GM18507 (cell line): ENCODE measurements at regions not wholly inside any gene's neighbourhood (a gene's known extent, or its start where the extent isn't known, plus 50 kb on each side); places are given as distances from the start of the nearest gene placed in this dataset.
"Not testable (repeated sequence)": the region's sequence is repeated elsewhere in the genome, so short reads cannot be mapped to it uniquely, and the experiment has no call there.

ENCODE experiments used
- DNase-seq: peaks from one replicate; pipeline ENCODE4 v3.0.0; 2011; ENCODE audit warnings: low read depth; ENCODE audit not compliant: insufficient read length; ENCODE audit errors: extremely low spot score
- FAIRE-seq: peaks from 2 replicates; lab custom pipeline; 2011; peaks lifted over from hg19 to GRCh38; lab: Jason Lieb, UNC

DNA sequence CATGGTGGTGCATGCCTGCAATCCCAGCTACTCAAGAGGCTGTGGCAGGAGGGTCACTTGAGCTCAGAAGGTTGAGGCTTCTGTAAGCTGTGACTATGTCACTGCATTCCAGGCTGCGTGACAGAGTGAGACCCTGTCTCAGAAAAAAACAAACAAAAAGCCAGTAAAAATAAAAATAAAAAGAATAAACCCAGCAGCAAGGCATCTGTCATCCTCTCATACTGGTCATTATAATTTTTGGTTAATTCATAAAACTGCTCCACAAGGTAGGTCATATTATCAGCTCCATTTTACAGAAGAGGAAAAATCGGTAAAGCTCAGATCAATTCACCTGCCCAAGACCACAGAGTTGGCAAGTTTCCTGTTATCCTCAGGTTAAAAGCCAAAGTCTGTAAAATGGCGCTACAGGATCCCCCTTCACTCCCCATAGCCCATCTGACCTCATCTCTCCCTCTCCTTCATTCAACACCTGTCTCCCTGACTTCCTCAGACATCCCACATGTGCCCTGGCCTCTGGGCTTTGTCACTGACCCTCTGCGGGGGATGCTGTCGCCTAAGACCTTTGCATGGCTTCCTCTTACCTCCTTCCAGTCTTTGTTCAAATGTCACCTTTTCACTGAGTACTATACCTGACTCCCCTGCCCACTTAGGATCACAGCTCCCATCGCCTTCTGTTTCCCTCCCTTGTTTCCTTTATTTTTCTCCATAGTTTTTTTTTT, 213.2 kb upstream of the ZNF217 start:
- DNase-seq (no peak), FAIRE-seq (no peak)

DNA sequence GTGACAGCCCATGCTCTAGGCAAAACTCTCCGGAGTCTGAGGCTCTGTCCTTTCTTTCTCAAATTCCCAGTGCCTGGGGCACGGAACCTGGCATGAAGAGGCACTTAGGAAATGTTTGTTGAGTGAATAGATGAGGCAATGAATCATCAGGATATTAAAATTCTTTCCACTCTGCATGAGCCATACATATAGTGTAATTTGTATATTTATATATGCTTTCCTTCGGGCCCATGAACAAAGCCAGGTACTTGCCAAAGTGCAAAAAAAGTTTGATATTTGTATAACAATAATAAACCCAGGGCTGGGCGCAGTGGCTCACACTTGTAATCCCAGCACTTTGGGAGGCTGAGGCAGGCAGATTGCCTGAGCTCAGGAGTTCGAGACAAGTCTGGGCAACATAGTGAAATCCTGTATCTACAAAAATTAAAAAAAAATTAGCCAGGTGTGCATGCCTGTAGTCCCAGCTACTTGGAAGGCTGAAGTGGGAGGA, 212.3 kb upstream of the ZNF217 start:
- FAIRE-seq (no peak), DNase-seq (no peak)

DNA sequence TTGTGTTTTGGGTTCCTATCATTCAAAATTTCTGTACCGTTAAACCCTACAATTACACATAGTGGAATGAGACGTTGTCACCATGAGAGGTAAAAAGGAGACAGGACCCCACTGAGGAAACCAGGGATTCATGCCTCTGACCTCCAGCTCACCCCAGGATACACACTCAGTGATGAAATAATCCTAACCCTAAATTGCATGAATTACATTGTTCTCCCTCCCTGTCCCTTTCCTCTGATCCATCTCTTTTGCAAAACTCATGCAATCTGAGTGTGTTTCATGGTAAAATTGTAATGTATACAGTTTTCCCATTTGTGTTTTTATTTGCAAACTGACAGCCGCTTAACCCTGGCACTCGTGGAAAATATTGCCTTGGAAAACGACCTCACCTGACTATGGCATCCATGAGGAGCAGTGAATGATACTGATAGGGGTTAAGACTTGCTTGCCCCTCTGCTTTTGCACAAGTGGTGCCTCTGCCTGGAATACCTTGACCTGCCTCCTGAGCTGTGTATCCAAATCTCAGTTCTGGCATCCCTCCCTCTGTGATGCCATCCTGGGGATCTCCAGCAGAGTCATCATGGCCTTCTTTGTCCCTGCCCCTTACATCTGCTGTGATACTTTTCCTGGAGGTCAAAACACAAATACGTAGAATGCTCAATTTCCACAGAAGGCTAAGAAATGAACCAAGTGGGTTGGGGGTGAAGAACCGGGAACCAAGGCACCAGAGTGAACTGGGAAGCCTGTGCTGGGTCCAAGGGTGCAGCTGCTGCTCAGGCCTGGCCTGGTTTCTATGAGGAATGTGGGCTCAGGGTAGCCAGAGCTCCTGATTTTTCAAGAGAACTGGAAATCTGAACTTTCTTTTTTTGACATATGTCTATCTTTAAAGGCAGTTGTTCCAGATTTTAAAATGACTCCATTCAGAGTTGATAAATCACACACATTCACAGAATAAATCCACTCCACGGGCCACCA, 211.6 kb upstream of the ZNF217 start:
- DNase-seq = no peak
- no peak for FAIRE-seq

DNA sequence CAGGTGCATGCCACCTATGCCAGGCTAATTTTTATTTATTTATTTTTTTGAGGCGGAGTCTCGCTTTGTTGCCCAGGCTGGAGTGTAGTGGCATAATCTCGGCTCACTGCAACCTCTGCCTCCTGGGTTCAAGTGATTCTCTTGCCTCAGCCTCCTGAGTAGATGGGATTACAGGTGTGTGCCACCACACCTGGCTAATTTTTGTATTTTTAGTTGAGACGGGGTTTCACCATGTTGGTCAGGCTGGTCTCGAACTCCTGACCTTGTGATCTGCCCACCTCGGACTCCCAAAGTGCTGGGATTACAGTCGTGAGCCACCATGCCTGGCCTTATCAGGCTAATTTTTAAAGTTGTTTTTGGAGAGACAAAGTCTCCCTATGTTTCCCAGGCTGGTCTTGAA, 210.7 kb upstream of the ZNF217 start:
- not testable (repeated sequence) for FAIRE-seq, DNase-seq

DNA sequence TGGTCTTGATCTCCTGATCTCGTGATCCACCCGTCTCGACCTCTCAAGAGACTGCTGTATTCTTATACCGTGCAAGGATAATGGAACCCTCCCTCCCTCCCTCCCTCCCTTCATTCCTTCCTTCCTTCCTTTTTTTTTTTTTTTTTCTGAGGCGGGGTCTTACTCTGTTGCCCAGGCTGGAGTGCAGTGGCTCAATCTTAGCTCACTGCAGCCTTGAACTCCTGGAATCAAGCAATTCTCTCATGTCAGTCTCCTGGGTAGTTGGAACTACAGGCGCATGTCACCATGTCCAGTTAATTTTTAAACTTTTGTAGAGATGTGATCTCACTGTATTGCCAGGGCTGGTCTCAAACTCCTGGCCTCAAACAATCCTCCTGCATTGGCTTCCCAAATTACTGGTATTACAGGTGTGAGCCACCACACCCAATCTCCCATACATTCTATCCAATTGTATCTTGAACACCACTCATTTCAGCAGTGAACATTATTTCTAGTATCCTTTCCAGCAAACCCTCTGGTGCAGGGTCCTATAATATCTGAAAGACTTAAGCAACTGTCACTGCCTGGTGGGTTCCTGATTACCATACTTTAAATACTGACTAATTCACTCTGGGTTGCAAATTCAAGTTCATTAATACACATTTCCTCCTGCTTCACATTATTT, 210.0 kb upstream of the ZNF217 start:
- FAIRE-seq (no peak), DNase-seq (no peak)

DNA sequence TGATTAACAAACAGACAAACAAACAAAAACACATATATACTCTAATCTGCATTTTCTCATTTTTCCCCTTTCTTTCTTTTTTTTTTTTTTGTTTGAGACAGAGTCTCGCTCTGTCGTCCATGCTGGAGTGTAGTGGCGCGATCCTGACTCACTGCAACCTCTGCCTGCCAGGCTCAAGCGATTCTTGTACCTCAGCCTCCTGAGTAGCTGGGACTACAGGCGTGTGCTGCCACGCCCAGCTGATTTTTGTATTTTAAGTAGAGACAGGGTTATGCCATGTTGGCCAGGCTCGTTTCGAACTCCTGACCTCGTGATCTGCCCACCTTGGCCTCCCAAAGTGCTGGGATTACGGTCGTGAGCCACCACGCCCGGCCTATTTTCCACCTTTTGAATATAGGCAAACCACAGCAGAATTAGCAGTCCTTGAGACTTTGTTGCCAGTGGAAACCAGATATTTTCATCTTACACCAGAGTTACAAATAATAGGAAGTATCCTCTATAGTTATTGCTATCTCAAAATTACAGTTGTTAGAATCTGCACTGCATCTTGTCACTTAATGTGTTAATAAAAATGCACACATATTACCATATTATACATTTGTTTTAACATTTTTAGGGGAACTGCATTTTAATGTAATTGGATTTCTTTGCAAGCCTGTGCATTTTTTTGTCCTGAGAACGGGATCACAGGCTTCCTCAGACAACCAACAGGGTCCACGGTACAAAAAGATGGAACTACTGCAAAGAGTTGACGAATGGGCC, 208.2 kb upstream of the ZNF217 start:
- FAIRE-seq (no peak), DNase-seq (no peak)

DNA sequence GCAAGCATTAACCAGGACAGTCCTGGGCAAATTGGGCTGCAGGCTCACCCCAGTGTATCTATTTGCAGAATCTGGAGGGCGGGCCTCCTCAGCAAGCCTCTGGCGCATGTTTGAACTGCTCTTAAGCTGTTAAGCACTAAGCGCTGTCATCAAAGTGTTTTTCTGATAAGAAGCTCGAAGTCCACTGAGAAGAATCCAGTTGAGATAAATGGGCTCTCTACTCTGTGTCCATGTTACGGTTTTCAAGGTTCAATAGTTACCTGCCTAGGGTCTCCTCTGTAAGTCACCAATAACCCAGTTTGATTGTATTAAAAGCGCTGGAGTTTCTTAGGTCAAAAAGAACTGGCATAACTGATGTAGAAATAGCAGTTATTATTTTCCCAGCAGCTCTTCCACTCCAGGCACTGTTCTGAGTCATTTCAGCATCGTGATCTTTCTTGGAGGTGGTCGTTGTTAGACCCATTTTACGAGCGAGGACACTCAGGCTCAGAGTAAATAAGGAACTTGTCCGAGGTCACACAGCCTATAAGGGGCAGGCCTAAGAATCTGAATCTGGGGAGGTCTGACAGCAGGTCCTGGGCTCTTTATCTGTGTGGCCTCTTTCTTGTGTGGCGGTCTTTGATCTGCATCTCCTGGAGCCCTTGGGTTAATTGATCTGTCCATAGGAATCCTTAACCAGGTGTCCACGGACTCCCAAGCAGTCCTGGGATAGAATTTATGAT, 207.4 kb upstream of the ZNF217 start:
- DNase-seq = no peak
- FAIRE-seq = no peak

DNA sequence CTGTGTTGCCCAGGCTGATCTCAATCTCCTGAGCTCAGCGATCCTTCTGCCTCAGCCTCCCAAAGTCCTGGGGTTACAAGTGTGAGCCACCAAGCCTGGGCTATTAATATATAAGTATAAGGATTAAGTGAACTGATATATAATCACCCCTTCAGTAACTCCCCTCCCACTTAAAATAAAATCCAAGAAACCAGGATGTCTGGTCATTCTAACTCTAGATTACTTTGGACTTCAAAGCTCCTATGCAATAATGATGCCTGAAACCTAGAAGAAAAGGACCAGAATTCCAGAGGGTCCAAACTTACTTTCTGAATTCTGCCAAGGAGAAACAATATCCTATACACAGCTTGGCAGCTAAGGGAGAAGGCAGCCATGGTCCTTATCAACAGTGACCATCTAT, 206.8 kb upstream of the ZNF217 start:
- no peak for FAIRE-seq
- no peak for DNase-seq

DNA sequence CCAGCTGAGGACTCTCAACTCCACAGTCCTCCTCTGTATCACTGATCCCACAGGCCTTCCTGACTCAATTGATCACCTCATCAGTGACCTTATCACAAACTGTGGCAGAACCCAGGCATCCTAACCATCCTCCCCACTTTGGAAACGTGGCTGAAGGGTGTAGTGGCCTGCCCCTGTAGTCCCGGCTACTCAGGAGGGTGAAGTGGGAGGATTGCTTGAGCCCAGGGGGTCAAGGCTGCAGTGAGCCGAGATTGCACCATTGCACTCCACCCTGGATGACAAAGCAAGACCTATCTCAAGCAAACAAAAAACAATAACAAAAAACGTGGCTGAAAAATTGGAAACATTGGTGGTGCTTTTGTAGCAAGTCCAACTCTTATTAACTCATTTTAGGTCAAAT, 203.4 kb upstream of the ZNF217 start:
- no peak for DNase-seq
- FAIRE-seq = no peak

DNA sequence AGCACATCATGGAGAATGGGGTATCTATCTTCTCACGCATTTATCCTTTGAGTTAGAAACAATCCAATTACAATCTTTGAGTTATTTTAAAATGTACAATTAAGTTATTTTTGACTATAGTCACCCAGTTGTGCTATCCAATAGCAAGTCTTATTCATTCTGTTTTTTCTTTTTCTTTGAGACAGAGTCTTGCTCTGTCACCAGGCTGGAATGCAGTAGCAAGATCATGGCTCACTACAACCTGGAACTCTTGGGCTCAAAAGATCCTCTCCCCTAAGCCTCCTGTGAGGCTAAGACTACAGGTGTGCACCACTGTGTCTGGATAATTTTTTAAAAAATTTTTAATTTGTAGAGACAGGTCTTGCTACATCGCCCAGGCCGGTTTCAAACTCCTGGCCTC, 201.5 kb upstream of the ZNF217 start:
- DNase-seq = no peak
- no peak for FAIRE-seq

DNA sequence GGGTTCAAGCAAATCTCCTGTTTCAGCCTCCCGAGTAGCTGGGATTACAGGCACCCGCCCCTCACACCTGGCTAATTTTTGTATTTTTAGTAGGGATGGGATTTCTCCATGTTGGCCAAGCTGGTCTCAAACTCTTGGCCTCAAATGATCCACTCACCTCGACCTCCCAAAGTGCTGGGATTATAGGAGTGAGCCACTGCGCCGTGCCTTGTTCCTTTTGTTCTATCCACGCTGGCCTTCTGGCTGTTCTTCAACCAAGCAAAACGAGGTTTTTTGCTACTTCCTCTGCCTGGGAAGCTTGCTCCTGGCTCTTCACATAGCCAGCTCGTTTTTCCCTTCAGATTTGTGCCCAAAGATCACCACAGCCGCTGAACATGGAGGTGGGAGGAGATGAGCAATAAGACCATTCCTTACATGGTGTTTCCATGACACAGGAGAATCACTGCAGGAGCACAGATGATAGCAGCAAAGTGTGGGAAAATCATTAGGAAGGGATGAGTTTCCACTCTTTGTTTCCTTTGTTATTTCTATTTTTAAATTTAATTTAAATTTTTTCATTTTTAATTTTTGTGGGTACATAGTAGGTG, 201.0 kb upstream of the ZNF217 start:
- FAIRE-seq (no peak), DNase-seq (no peak)

DNA sequence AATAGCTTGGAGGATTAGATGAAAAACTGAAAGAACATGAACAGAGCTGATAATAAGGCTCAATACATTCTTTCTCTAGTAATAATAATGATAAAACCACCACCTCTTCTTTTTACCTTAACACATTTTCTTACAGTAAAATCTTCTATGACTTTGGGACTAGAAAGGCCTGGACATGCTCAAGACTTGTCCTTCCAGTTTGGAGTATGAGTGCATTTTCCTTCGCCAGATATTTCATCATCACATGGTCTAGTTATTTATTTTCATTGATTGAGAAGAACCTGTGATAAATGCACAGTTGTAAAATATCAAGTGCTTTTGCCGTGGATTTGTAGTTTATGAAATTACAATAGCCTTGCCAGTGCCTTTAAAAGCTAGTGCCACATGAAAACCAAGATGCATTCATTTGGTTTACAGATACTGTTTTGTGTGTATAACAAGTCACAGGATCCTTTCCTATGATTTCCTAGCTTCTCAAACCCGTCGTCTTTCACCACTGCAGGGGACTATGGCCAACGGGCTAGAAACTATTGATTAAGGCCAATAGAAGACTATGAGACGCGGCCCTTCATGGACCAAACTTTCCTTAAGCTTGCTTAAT, 200.2 kb upstream of the ZNF217 start:
- DNase-seq (no peak), FAIRE-seq (no peak)

DNA sequence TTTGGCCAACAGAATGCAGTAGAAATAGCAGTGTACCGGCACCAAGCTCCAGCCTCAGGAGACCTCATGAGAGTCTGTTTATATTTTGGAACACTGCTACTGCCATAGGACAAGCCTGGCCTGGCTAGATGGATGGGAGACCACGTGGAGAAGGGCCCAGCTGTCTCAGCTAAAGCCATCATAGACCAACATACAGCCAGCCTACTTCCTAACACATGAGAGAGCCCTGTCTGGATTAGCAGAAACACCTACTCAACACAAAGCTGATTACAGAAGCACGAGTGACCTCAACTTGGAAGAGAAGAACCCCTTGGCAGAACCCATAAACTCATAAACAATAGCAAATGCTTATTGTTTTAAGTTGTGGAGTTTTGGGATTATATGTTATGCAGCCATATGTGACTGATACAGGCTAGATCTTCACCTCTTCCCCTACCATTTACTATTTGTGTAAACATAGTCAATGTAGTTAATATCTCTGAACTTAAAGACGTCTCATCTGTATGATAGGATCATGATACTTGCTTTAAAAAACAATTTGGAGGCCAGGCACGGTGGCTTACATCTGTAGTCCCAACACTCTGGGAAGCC, 199.4 kb upstream of the ZNF217 start:
- FAIRE-seq (no peak), DNase-seq (no peak)

DNA sequence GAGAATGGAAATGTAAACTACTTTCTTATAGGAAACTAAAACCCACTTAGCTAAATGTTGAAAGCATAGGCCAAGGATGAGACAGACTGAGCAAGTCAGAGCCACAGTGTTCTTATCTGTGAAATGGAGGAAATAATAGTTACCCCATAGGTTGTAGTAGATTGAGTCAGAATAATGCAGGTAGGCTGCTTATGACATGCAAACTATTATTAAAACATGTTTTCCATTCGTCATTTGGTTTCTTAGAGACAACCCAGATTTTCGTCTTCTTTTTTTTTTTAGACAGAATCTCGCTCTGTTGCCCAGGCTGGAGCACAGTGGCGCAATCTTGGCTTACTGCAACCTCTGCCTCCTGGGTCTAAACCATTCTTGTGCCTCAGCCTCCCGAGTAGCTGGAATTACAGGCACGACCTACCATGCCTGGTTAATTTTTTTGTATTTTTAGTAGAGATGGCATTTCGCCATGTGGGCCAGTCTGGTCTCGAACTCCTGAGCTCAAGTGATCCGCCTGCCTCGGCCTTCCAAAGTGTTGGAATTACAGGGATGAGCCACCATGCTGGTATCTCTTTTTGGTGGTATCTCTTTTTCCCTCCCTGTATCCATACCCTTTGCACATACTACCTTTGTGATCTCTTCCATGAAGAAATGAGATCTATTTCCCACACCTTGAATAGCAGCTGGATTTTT, 196.5 kb upstream of the ZNF217 start:
- no peak for DNase-seq
- no peak for FAIRE-seq

DNA sequence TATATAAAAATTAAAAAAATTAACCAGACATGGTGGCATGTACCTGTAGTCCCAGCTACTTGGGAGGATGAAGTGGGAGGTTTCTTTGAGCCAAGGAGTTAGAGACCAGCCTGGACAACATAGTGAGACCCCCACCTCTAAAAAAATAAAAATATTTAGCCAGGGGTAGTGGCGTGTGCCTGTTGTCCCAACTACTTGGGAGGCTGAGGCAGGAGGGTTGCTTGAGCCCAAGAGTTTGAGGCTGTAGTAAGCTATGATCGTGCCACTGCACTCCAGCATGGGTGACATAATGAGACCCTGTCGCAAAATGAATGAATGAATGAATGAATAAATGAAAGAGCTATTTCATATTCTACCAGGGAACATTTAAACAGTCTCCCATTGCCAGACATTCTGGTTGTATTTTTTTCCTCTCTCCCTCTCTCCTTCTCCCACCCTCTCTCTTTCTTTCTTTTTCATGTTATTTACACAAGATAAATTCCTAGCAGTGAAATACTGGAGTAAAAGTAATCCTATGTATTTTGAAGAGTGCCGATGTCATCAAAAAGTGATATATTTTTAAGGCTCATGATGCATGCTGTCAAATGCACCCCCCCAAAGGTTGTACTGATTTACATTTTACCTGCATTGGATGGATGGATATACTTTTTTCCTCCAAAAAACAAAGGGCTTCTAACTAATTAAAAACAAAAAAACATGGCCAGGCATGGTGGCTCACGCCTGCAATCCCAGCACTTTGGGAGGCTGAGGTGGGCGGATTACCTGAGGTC, 194.8 kb upstream of the ZNF217 start:
- FAIRE-seq (no peak), DNase-seq (no peak)

DNA sequence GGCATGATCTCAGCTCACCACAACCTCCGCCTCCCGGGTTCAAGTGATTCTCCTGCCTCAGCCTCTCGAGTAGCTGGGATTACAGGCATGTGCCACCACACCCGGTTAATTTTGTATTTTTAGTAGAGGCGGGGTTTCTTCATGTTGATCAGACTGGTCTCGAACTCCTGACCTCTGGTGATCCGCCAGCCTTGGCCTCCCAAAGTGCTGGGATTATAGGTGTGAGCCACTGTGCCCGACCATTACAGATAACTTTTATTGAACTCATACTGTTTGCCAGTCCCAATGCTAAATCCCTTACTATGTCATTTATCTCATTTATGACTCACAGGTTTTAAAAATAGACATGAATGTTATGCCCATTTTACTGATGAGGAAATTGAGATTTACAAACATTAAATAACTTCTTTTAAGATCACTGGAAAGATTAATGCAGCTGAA, 193.9 kb upstream of the ZNF217 start:
- FAIRE-seq, DNase-seq: not testable (repeated sequence)
